GM21723 (cell line): ENCODE measurements at regions not wholly inside any gene's neighbourhood (a gene's known extent, or its start where the extent isn't known, plus 50 kb on each side); places are given as distances from the start of the nearest gene placed in this dataset.

Experiments
- ATAC-seq: cut with Tn5 transposase; IDR thresholded peaks from one replicate; pipeline ENCODE4 v1.9.1; 2021; ENCODE audit warnings: mild to moderate bottlenecking, moderate library complexity; ENCODE audit not compliant: unreplicated experiment

- no peak for ATAC-seq
Measured at GRCh38 chr7:10793995-10794775, 179.5 kb upstream of the PHF14 start.

GRCh38 chr7:10797157-10797556, 176.5 kb upstream of the PHF14 start:
- no peak for ATAC-seq

- ATAC-seq = no peak
Measured at GRCh38 chr7:10798044-10798443, 175.6 kb upstream of the PHF14 start.

- no peak for ATAC-seq
Measured at GRCh38 chr7:10799475-10799874, 174.2 kb upstream of the PHF14 start.

GRCh38 chr7:10802011-10802410, 171.7 kb upstream of the PHF14 start:
- ATAC-seq = no peak

GRCh38 chr7:10802526-10802925, 171.1 kb upstream of the PHF14 start:
- ATAC-seq = no peak

GRCh38 chr7:10803720-10804119, 170.0 kb upstream of the PHF14 start:
- ATAC-seq = no peak

GRCh38 chr7:10804770-10805169, 168.9 kb upstream of the PHF14 start:
- no peak for ATAC-seq

- ATAC-seq = no peak
Measured at GRCh38 chr7:10815546-10815945, 158.1 kb upstream of the PHF14 start.

- no peak for ATAC-seq
Measured at GRCh38 chr7:10821156-10821555, 152.5 kb upstream of the PHF14 start.

GRCh38 chr7:10824154-10824553, 149.5 kb upstream of the PHF14 start:
- ATAC-seq = no peak

- ATAC-seq = no peak
Measured at GRCh38 chr7:10838228-10838627, 135.4 kb upstream of the PHF14 start.

GRCh38 chr7:10845225-10845624, 128.4 kb upstream of the PHF14 start:
- no peak for ATAC-seq

- ATAC-seq = no peak
Measured at GRCh38 chr7:10855583-10855982, 118.1 kb upstream of the PHF14 start.

GRCh38 chr7:10860516-10860915, 113.2 kb upstream of the PHF14 start:
- ATAC-seq = no peak

- ATAC-seq = no peak
Measured at GRCh38 chr7:10863476-10863875, 110.2 kb upstream of the PHF14 start.

- ATAC-seq = no peak
Measured at GRCh38 chr7:10874666-10875065, 99.0 kb upstream of the PHF14 start.

- ATAC-seq = no peak
Measured at GRCh38 chr7:10875080-10875479, 98.6 kb upstream of the PHF14 start.

GRCh38 chr7:10888861-10889260, 84.8 kb upstream of the PHF14 start:
- ATAC-seq = peak; percentile 37

GRCh38 chr7:10889266-10889898, 84.3 kb upstream of the PHF14 start:
- ATAC-seq = peak; percentile 96

GRCh38 chr7:10908600-10908999, 65.1 kb upstream of the PHF14 start:
- ATAC-seq = no peak

- no peak for ATAC-seq
Measured at GRCh38 chr7:10910447-10910846, 63.2 kb upstream of the PHF14 start.

GRCh38 chr7:10912077-10912476, 61.6 kb upstream of the PHF14 start:
- ATAC-seq = no peak
